GM19455 (cell line): ENCODE measurements at regions not wholly inside any gene's neighbourhood (a gene's known extent, or its start where the extent isn't known, plus 50 kb on each side); places are given as distances from the start of the nearest gene placed in this dataset.
"Not testable (repeated sequence)": the region's sequence is repeated elsewhere in the genome, so short reads cannot be mapped to it uniquely, and the experiment has no call there.

Experiments used
- ATAC-seq: cut with Tn5 transposase; IDR thresholded peaks from one replicate; pipeline ENCODE4 v1.9.1; 2021; ENCODE audit not compliant: unreplicated experiment

DNA sequence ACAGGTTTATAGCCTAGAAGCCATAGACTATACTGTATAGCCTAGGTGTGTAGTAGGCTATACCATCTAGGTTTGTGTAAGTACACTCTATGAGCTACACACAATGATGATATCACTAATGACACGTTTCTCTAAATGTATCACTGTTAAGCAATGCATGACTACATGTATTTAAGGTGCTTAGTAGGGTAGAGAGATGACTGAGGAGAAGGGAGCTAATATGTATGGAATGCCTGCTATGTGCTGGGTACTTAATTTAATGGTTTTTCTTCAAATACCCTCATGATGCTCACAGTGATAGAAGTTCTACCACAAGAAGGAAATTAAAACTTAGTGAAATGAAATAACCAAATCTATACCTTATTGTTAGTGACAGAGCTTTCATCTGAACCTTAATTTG, 1785.5 kb downstream of the EFNA5 start:
- ATAC-seq, result no peak

DNA sequence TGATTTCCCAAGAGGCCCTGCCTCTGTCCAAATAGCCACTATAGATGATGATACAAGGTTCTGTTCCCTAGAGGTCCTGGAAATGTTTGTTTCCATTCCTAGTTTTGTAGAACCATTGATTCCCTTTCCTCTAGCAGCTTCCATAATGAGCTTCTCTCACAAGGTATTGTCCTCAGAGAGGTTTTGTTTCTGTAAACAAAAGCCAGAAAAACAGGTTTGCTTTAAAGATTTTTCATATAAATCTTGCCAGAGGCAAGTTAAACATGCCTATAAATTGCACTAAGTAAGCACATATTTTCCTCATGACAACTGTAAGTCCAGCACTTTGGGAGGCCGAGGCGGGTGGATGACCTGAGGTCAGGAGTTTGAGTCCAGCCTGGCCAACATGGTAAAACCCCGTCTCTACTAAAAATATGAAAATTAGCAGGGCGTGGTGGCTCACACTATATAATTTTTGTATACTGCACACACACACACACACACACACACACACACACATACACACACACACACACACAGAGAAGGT, 1787.7 kb downstream of the EFNA5 start:
- ATAC-seq, result no peak

DNA sequence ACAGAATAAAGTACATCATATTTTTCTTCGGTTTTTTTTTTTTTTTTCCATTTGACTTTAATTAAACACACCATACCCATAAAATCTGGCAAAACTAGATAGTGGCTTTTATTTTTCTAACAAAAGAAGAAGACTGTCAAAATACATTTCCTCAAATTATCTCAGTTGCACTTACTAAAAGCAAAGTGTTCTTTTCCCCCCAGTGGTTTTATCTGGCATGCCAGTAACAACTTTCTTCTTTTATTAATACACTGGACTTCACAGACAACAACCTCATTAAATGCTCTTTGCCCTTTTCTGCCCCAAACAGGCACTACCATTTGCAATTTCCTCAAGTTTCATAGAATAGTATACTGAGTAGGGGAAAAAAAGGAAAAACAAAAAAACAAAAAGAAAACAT, 1792.3 kb downstream of the EFNA5 start:
- ATAC-seq, result no peak

GRCh38 chr5:105877592-105877991, 1793.1 kb downstream of the EFNA5 start:
- ATAC-seq, result no peak

GRCh38 chr5:105874316-105874715, 1796.4 kb downstream of the EFNA5 start:
- ATAC-seq, result no peak

DNA sequence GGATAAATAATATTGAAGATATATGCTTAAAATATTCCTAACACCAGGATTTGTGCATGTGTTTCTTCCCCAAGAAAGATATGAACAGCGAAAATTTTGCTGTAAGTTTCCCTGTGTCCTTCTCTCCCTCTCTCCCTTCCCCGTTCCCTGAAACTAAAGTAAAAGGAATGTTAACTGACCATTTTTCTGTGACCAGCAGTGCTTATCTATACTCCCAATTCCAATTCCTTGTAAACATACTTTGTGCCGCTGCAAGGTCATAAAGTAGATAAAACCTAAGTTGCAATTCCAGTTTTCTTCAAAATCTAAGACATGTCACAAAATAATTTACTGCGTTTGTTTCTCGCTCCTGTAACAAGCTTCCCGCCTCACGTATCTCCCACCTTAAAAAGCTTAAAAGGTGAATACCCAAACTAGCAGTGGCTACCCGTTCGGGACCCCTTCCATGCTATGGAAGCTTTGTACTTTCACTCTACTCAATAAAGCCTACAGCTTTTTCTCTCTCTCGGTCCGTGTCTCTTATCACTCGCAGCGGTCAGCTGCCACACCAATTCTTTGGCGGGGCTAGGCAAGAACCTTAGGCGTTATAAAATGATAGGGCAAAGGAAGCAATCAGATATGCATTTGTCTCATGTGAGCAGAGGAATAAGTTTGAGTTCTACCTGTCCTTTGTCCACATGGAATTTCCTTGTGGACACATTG, 1798.0 kb downstream of the EFNA5 start:
- no peak for ATAC-seq

GRCh38 chr5:105868038-105868780, 1802.5 kb downstream of the EFNA5 start:
- no peak for ATAC-seq

- no peak for ATAC-seq
Observed at GRCh38 chr5:105865834-105866233, 1804.9 kb downstream of the EFNA5 start.

DNA sequence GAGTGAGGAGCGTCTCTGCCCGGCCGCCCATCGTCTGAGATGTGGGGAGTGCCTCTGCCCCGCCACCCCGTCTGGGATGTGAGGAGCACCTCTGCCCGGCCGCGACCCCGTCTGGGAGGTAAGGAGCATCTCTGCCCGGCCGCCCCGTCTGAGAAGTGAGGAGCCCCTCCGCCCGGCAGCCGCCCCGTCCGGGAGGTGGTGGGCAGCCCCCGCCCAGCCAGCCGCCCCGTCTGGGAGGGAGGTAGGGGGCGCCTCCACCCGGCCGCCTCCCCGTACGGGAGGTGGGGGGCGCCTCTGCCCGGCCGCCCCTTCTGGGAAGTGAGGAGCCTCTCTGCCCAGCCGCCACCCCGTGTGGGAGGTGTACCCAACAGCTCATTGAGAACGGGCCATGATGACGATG, 1811.4 kb downstream of the EFNA5 start:
- ATAC-seq, result not testable (repeated sequence)

DNA sequence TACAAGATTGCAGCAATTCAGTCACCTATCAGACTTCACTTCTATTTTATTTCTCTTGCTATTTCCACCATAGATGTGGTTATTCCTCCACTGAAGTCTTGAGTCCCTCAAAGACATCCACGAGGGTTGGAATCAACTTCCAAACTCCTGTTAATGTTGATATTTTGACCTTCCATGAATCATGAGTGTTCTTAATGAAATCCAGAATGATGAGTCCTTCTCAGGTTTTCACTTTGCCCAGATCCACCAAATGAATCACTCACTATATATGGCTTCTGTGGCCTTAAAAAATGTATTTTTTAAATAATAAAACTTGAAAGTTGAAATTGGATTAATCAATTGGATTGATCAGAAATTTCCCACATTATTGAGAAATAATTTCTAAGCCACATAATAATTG, 1821.0 kb downstream of the EFNA5 start:
- no peak for ATAC-seq

DNA sequence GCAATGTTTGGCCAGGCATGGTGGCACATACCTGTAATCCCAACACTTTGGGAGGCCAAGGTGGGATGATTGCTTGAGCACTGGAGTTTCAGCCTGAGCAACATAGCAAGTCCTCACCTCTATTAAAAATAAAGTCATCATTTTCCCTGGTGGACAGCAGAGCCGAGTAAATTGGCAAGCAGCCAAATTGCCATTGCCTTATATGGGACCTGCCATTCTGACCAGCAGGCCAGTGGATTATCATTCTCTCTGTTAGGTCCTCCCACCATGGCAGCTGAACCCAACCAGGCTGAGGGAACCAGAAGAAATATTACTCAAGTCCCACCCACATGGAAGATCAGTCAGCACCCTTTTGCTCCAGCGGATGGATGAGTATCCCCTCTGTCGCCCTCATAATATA, 1829.9 kb downstream of the EFNA5 start:
- ATAC-seq, result no peak

GRCh38 chr5:105836887-105837286, 1833.8 kb downstream of the EFNA5 start:
- ATAC-seq, result no peak

GRCh38 chr5:105836268-105836667, 1834.5 kb downstream of the EFNA5 start:
- ATAC-seq, result no peak

GRCh38 chr5:105828821-105829220, 1841.9 kb downstream of the EFNA5 start:
- no peak for ATAC-seq

DNA sequence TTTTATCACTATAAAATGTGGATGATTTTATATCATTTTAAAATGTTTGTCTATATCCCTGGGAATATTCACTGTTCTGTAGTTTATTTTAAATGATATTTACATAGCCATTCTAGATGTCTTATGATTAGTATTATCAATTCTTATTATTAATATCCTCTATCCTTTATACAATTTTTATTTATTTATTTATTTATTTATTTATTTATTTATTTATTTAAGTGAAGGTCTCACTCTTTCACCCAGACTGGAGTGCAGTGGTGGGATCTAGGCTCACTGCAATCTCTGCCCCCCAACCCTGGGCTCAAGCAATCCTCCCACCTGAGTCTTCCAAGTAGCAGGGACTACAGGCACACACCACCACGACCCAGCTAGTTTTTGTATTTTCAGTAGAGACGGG, 1848.9 kb downstream of the EFNA5 start:
- no peak for ATAC-seq

- ATAC-seq, result no peak
Observed at GRCh38 chr5:105817914-105818313, 1852.8 kb downstream of the EFNA5 start.

DNA sequence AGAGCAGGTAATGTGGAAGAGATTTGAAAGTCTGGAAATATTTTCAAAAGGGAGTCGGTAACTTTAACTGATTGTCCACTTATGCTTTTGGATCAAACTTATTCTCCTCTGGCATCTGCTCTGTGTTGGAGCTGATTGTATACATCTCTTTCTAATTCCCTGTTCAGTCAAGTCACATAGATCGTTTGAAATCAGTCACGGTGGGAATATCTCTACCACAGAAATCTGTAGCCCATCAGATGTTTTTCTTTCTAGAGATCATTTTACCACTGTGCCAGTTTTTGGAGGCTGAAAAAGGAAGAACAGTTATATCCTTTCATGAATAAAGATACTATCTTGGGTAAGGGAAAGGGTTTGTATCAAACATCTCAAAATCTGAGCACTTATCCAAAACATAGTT, 1853.3 kb downstream of the EFNA5 start:
- ATAC-seq, result no peak

DNA sequence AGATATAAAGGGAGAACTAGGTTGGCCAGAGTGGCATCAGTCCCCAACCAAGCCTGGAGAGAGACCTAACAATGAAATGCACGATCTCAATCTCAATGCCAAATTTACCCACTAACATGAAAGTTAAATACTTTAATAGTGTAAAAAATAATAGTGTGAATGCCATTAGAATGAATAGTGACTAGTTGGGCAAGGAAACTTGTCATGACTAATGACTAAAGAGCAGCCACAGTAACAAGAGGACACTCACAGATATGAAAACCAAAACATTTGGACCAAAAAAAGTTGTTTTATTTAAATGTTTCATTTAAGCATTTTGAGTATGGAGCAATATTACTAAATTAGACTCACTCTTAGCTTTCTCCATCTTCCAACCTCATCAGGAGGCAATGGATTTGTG, 1853.8 kb downstream of the EFNA5 start:
- ATAC-seq, result no peak

DNA sequence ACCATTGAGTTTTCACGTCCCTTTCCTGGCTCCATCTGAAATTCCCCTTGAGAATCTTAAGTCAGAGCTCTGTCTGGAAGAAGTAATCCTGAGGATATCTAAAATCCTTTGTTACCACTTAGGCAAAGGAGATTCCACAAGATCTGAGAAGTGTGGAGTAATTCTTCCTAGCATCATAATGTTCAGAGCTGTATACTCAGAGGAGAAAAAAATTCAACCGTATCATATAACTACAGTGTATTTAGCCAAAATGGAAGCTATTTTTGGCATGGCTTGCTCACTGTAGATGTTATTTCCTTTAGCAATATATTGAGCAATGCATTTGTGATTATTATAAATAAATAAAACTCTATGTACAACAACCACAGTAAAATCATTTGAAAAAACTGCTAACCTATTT, 1858.4 kb downstream of the EFNA5 start:
- ATAC-seq, result no peak

DNA sequence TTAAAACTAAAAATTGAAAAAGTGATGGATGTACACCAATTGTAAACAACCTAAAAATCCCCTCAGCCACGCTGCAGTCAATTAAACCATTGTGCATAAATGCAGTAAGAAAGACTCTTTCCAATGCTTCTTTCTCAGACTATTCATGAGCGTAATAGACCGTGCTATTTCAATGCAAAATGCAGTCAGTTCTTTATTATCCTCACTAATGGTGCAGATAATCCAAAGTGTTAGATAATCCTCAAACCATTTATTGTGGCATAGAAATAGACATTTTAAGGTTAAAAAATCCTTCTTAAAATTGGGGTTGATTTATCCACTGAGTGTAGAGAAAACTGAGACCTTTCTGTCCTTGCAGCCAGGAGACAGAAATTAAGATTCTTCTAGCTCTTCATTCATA, 1862.8 kb downstream of the EFNA5 start:
- ATAC-seq, result no peak

DNA sequence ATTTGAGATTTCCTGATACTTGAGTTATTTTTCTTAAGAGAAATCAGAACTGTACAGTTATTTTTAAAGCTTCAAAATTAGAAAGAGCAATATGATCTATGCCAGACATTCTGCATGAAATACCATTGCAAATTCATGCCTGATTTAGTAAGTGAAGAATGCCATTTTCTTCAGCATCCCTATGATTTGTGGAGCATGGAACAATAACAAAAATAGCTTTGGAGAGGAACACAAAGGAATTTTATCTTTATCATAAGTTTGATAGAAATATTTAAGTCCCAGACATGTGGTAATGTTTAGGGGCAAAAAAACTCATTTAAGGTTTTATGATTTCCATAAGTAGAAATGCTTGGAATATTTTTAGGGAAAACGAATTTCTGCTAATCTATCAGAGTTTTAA, 1863.4 kb downstream of the EFNA5 start:
- no peak for ATAC-seq

DNA sequence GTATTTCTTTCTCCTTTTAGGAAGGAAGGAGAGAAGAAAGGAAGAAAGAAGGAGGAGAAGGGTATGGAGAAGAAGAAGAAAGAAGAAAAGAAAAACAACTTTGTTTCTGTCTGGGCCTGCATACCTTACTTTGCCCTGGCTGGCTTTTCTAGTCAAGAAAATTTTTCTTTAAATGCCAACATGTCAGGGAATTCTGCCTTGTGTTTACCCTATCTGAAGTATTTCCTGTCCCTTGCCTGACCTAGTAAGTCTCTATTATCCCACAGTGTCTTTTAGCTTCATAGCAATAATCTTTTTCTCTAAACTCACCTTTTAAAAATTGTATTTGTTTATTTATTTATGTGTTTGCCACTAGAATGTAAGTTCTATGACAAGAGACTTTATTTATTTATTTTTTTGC, 1864.1 kb downstream of the EFNA5 start:
- no peak for ATAC-seq
